ENCODE measurements at regions not wholly inside any gene's neighbourhood (a gene's known extent, or its start where the extent isn't known, plus 50 kb on each side); places are given as distances from the start of the nearest gene placed in this dataset.

DNA sequence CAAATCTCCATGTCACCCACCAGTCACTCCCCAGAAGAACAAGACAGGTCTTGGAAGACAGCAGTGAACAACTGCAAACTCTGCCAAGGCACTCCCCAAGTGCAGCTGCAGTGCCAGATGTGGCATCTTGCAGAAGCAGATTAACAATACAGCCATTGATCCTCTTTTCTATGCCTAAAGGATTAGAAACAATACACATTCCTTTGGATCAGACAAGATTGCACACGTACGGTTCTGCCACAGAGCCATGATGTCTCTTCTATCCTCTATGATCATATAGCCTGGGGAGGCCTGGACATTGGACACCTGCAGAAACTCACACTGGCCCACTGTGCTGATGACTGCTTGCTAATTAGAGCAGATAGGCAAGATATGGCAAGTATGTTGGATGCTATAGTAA is 155.9 kb downstream of the MYLK4 start:
- H3K9me3 ChIP-seq (ENCODE audit: control insufficient read depth, insufficient read depth, low read length), result no peaks in the 10 kb centered on the region

GRCh38 chr6:2593167-2593566 is 157.6 kb downstream of the MYLK4 start:
- Histone ChIP-seq H3K4me3 (ENCODE audit: low read length) (no peak overlapping the region), H3K27me3 (ENCODE audit: control insufficient read depth, insufficient read depth, low read length) (no peaks in the 10 kb centered on the region), H3K27ac (ENCODE audit: low read length) (no peak overlapping the region), H3K36me3 (ENCODE audit: control insufficient read depth, insufficient read depth, low read length) (no peaks in the 10 kb centered on the region), H3K9me3 (ENCODE audit: control insufficient read depth, insufficient read depth, low read length) (no peaks in the 10 kb centered on the region), H3K4me1 (ENCODE audit: control insufficient read depth, insufficient read depth, low read length) (no peaks in the 10 kb centered on the region)
- no peaks in the 10 kb centered on the region for H3K9me3 Mint-ChIP-seq
- no peaks in the 10 kb centered on the region for H3K4me1 Mint-ChIP-seq
- H3K4me3 Mint-ChIP-seq, result no peak overlapping the region
- H3K27me3 Mint-ChIP-seq (ENCODE audit: low read depth in 2 of 2), result peaks cover 12 to 21% of the 10 kb centered on the region in 2 donors
- TF ChIP-seq CTCF (IDR thresholded peaks at IDR 0.05), result no peak
- no peak for ATAC-seq
- no peak overlapping the region for H3K27ac Mint-ChIP-seq
- 92% methylated on average over 6 of the region's 6 CpGs for WGBS (ENCODE audit: insufficient coverage)
- no peaks in the 10 kb centered on the region for H3K36me3 Mint-ChIP-seq
- intact Hi-C loops (cut with micrococcal nuclease), result no loop called here
- DNase-seq, result no peak

More for the DNA sequence above, 155.9 kb downstream of the MYLK4 start:
- H3K27ac Mint-ChIP-seq, result no peak overlapping the region
- no peak overlapping the region for H3K4me3 Mint-ChIP-seq
- no peaks in the 10 kb centered on the region for H3K36me3 Mint-ChIP-seq
- no peak for TF ChIP-seq CTCF (IDR thresholded peaks at IDR 0.05)
- H3K9me3 Mint-ChIP-seq, result no peaks in the 10 kb centered on the region
- Histone ChIP-seq H3K4me3 (ENCODE audit: low read length) (no peak overlapping the region), H3K27me3 (ENCODE audit: control insufficient read depth, insufficient read depth, low read length) (no peaks in the 10 kb centered on the region), H3K4me1 (ENCODE audit: control insufficient read depth, insufficient read depth, low read length) (no peaks in the 10 kb centered on the region), H3K36me3 (ENCODE audit: control insufficient read depth, insufficient read depth, low read length) (no peaks in the 10 kb centered on the region), H3K27ac (ENCODE audit: low read length) (no peak overlapping the region)
- WGBS (ENCODE audit: insufficient coverage), result 90% methylated on average over 2 of the region's 2 CpGs
- ATAC-seq (no peak), DNase-seq (no peak)
- intact Hi-C loops (cut with micrococcal nuclease), result no loop called here
- H3K27me3 Mint-ChIP-seq (ENCODE audit: low read depth in 2 of 2), result peaks cover 0 to 16% of the 10 kb centered on the region in 2 donors
- no peaks in the 10 kb centered on the region for H3K4me1 Mint-ChIP-seq

- Mint-ChIP-seq H3K4me1 (no peaks in the 10 kb centered on the region), H3K9me3 (peaks cover 0 to 3% of the 10 kb centered on the region in 2 donors), H3K36me3 (no peaks in the 10 kb centered on the region), H3K4me3 (no peak overlapping the region), H3K27me3 (ENCODE audit: low read depth in 2 of 2) (peaks cover 22 to 45% of the 10 kb centered on the region in 2 donors), H3K27ac (no peak overlapping the region)
- intact Hi-C loops (cut with micrococcal nuclease), result no loop called here
- ATAC-seq (no peak), DNase-seq (no peak)
- no peaks in the 10 kb centered on the region for H3K36me3 ChIP-seq (ENCODE audit: control insufficient read depth, insufficient read depth, low read length)
- WGBS (ENCODE audit: insufficient coverage), result 95% methylated on average over 7 of the region's 8 CpGs
- no peak for TF ChIP-seq CTCF (IDR thresholded peaks at IDR 0.05)
- no peaks in the 10 kb centered on the region for H3K27me3 ChIP-seq (ENCODE audit: control insufficient read depth, insufficient read depth, low read length)
- no peak overlapping the region for H3K27ac ChIP-seq (ENCODE audit: low read length)
- H3K4me1 ChIP-seq (ENCODE audit: control insufficient read depth, insufficient read depth, low read length), result no peaks in the 10 kb centered on the region
- H3K4me3 ChIP-seq (ENCODE audit: low read length), result no peak overlapping the region
- H3K9me3 ChIP-seq (ENCODE audit: control insufficient read depth, insufficient read depth, low read length), result no peaks in the 10 kb centered on the region
These were observed 161.5 kb downstream of the MYLK4 start for GRCh38 chr6:2589171-2589661.

- Mint-ChIP-seq H3K27me3 (ENCODE audit: low read depth in 2 of 2) (peaks cover 30 to 49% of the 10 kb centered on the region in 2 donors), H3K36me3 (no peaks in the 10 kb centered on the region), H3K4me1 (no peaks in the 10 kb centered on the region), H3K9me3 (peaks cover 0 to 3% of the 10 kb centered on the region in 2 donors), H3K27ac (no peak overlapping the region), H3K4me3 (no peak overlapping the region)
- no peaks in the 10 kb centered on the region for H3K36me3 ChIP-seq (ENCODE audit: control insufficient read depth, insufficient read depth, low read length)
- intact Hi-C loops (cut with micrococcal nuclease), result no loop called here
- H3K9me3 ChIP-seq (ENCODE audit: control insufficient read depth, insufficient read depth, low read length), result no peaks in the 10 kb centered on the region
- TF ChIP-seq CTCF (IDR thresholded peaks at IDR 0.05), result no peak
- no peak for ATAC-seq
- no peak overlapping the region for H3K4me3 ChIP-seq (ENCODE audit: low read length)
- DNase-seq, result no peak
- H3K27ac ChIP-seq (ENCODE audit: low read length), result no peak overlapping the region
- H3K27me3 ChIP-seq (ENCODE audit: control insufficient read depth, insufficient read depth, low read length), result no peaks in the 10 kb centered on the region
- WGBS (ENCODE audit: insufficient coverage), result 65% methylated on average over 4 of the region's 4 CpGs
- H3K4me1 ChIP-seq (ENCODE audit: control insufficient read depth, insufficient read depth, low read length), result no peaks in the 10 kb centered on the region
These were observed 167.3 kb downstream of the MYLK4 start for GRCh38 chr6:2583459-2583858.

All from natural killer cell (primary cell).